GM23338 (cell line): ENCODE measurements at regions not wholly inside any gene's neighbourhood (a gene's known extent, or its start where the extent isn't known, plus 50 kb on each side); places are given as distances from the start of the nearest gene placed in this dataset.

Experiments
- ATAC-seq: fragments of 200-7000 bp; cut with Tn5 transposase; 3 replicates; pipeline ENCODE4 v1.9.1; 2020
- DNase-seq: peaks from one replicate; pipeline ENCODE4 v3.0.0-alpha.2; 2015; ENCODE audit warnings: low spot score
- H2AFZ ChIP-seq: fragments of 200-600 bp; sonication (generic); 2 replicates; pipeline ENCODE4 v1.8.0; 2016; ENCODE audit warnings: antibody characterized with exemption, mild to moderate bottlenecking, moderate library complexity
- H3F3A ChIP-seq: fragments of 200-600 bp; sonication (generic); replicated peaks from 2 replicates; pipeline ENCODE4 v1.8.0; 2017; ENCODE audit warnings: antibody characterized with exemption, mixed run types, low read depth
- H3K27ac ChIP-seq: fragments of 200-600 bp; sonication (generic); 2 replicates; pipeline ENCODE4 v1.6.1; 2016; ENCODE audit warnings: low read depth
- H3K27me3 ChIP-seq: fragments of 200-600 bp; sonication (generic); 2 replicates; pipeline ENCODE4 v1.8.0; 2016; ENCODE audit warnings: mild to moderate bottlenecking, mixed run types, moderate library complexity; ENCODE audit not compliant: insufficient read depth
- H3K36me3 ChIP-seq: fragments of 200-600 bp; sonication (generic); 2 replicates; pipeline ENCODE4 v1.8.0; 2016; ENCODE audit warnings: mild to moderate bottlenecking; ENCODE audit not compliant: insufficient read depth
- H3K4me1 ChIP-seq: fragments of 200-600 bp; sonication (generic); 2 replicates; pipeline ENCODE4 v1.8.0; 2016; ENCODE audit warnings: mild to moderate bottlenecking, moderate library complexity; ENCODE audit not compliant: insufficient read depth
- H3K4me2 ChIP-seq: fragments of 200-600 bp; sonication (generic); 2 replicates; pipeline ENCODE4 v1.7.1; 2017; ENCODE audit warnings: mixed run types
- H3K4me3 ChIP-seq: fragments of 200-600 bp; sonication (generic); 2 replicates; pipeline ENCODE4 v1.6.1; 2016; ENCODE audit warnings: mixed run types
- H3K79me2 ChIP-seq: fragments of 200-600 bp; sonication (generic); replicated peaks from 2 replicates; pipeline ENCODE4 v1.8.0; 2017; ENCODE audit warnings: mild to moderate bottlenecking; ENCODE audit not compliant: insufficient read depth
- H3K9me2 ChIP-seq: fragments of 200-600 bp; sonication (generic); 2 replicates; pipeline ENCODE4 v1.8.0; 2017; ENCODE audit not compliant: insufficient read depth
- H4K20me1 ChIP-seq: fragments of 200-600 bp; sonication (generic); replicated peaks from 2 replicates; pipeline ENCODE4 v1.8.0; 2017; ENCODE audit warnings: mild to moderate bottlenecking; ENCODE audit not compliant: insufficient read depth
- H3K27ac Mint-ChIP-seq: 2 replicates; pipeline ENCODE4 v1.8.0; 2020; ENCODE audit warnings: inconsistent platforms, mild to moderate bottlenecking, moderate library complexity, mixed read lengths
- H3K27me3 Mint-ChIP-seq: 3 replicates; pipeline ENCODE4 v1.8.0; 2022; ENCODE audit warnings: low read depth, mild to moderate bottlenecking, moderate library complexity, mixed read lengths, inconsistent platforms; ENCODE audit not compliant: insufficient read depth, poor library complexity
- H3K36me3 Mint-ChIP-seq: 3 replicates; pipeline ENCODE4 v1.8.0; 2021; ENCODE audit warnings: low read depth, mild to moderate bottlenecking, inconsistent platforms, moderate library complexity, mixed read lengths
- H3K4me1 Mint-ChIP-seq: 3 replicates; pipeline ENCODE4 v1.8.0; 2020; ENCODE audit warnings: mild to moderate bottlenecking, inconsistent platforms, mixed read lengths
- H3K4me3 Mint-ChIP-seq: 3 replicates; pipeline ENCODE4 v1.8.0; 2021; ENCODE audit warnings: moderate library complexity, mild to moderate bottlenecking, inconsistent platforms, mixed read lengths
- H3K9me3 Mint-ChIP-seq: 3 replicates; pipeline ENCODE4 v1.8.0; 2020; ENCODE audit warnings: moderate library complexity, mild to moderate bottlenecking, inconsistent platforms, mixed read lengths
- CREB1 ChIP-seq: fragments of 250-450 bp; sonication (Bioruptor Pico); IDR thresholded peaks from 2 replicates; pipeline ENCODE4 v1.5.0; 2020; ENCODE audit warnings: low read depth, mild to moderate bottlenecking, moderate library complexity
- ETS1 ChIP-seq: IDR thresholded peaks from 2 replicates; pipeline ENCODE4 v1.6.1; 2016; ENCODE audit warnings: antibody characterized with exemption
- EZH2phosphoT487 ChIP-seq: fragments of 200-600 bp; sonication (generic); IDR thresholded peaks from one replicate; pipeline ENCODE4 v1.8.1; 2018; ENCODE audit warnings: antibody characterized with exemption; ENCODE audit not compliant: unreplicated experiment
- JUNB ChIP-seq: IDR thresholded peaks from one replicate; pipeline ENCODE4 v1.6.1; 2016; ENCODE audit warnings: antibody characterized with exemption; ENCODE audit not compliant: unreplicated experiment
- NANOG ChIP-seq: IDR thresholded peaks from 2 replicates; pipeline ENCODE4 v1.6.1; 2016; ENCODE audit warnings: antibody characterized with exemption, borderline replicate concordance
- REST ChIP-seq: IDR thresholded peaks from one replicate; pipeline ENCODE4 v1.6.1; 2018; ENCODE audit warnings: antibody characterized with exemption; ENCODE audit not compliant: unreplicated experiment
- STAT1 ChIP-seq: IDR thresholded peaks from one replicate; pipeline ENCODE4 v1.6.1; 2016; ENCODE audit warnings: antibody characterized with exemption; ENCODE audit not compliant: unreplicated experiment
- ZNF114 ChIP-seq: fragments of 250-450 bp; sonication (Bioruptor Pico); IDR thresholded peaks from 2 replicates; pipeline ENCODE4 v1.5.0; 2020; ENCODE audit warnings: mild to moderate bottlenecking, moderate library complexity
- ZNF462 ChIP-seq: fragments of 250-450 bp; sonication (Bioruptor Pico); IDR thresholded peaks from 2 replicates; pipeline ENCODE4 v1.5.0; 2020; ENCODE audit warnings: mild to moderate bottlenecking, moderate library complexity

- Histone ChIP-seq H3K4me3 (no peak overlapping the region), H3K4me1 (no peaks in the 10 kb centered on the region), H3K79me2 (no peaks in the 10 kb centered on the region), H2AFZ (no peak overlapping the region), H3K27me3 (no peaks in the 10 kb centered on the region), H3K4me2 (no peak overlapping the region), H3K36me3 (no peaks in the 10 kb centered on the region), H3K27ac (no peak overlapping the region), H4K20me1 (no peaks in the 10 kb centered on the region), H3F3A (no peaks in the 10 kb centered on the region), H3K9me2 (no peaks in the 10 kb centered on the region)
- Mint-ChIP-seq H3K27ac (no peak overlapping the region), H3K27me3 (no peaks in the 10 kb centered on the region), H3K9me3 (no peaks in the 10 kb centered on the region; the same call in 2 of the 3 replicates), H3K4me3 (no peak overlapping the region), H3K36me3 (no peaks in the 10 kb centered on the region), H3K4me1 (no peaks in the 10 kb centered on the region; the same call in 2 of the 3 replicates)
- DNase-seq (no peak), ATAC-seq (no peak)
- TF ChIP-seq REST = no peak
- TF ChIP-seq STAT1 = no peak
- no peak for TF ChIP-seq CREB1 (CRISPR knock-in tag)
- TF ChIP-seq ETS1 = no peak
- no peak for TF ChIP-seq NANOG
- TF ChIP-seq ZNF462 (CRISPR knock-in tag) = no peak
- no peak for TF ChIP-seq JUNB
- TF ChIP-seq ZNF114 (CRISPR knock-in tag) = no peak
- no peak for TF ChIP-seq EZH2phosphoT487
Measured at GRCh38 chr2:18731666-18732065, 142.3 kb upstream of the NT5C1B start.
